Cardiac fibroblast (primary cell): ENCODE measurements at regions not wholly inside any gene's neighbourhood (a gene's known extent, or its start where the extent isn't known, plus 50 kb on each side); places are given as distances from the start of the nearest gene placed in this dataset.

Experiments used
- DNase-seq, 2 donors: peaks; one replicate each; pipeline versions ENCODE4 v3.0.0 to v3.0.0-alpha.2; 2010; ENCODE audit warnings: low read depth in 2 of 2
- H3K4me3 ChIP-seq, 2 donors: replicated peaks in 1 of 2; 1 replicate in 1 of 2; 2 replicates in 1 of 2; pipeline ENCODE4 v1.5.1; 2011; ENCODE audit warnings: low read depth in 2 of 2, low read length in 2 of 2, mild to moderate bottlenecking in 2 of 2, moderate library complexity in 1 of 2
- CTCF ChIP-seq: IDR thresholded peaks from one replicate; pipeline ENCODE4 v1.5.1; 2011; ENCODE audit warnings: low read depth, mild to moderate bottlenecking, low read length, inconsistent platforms

GRCh38 chr10:36441557-36441956 is 683.8 kb upstream of the ANKRD30A start:
- H3K4me3 ChIP-seq = no peak overlapping the region
- peak in 1 of 2 donors; percentile 76 for DNase-seq
- no peak for TF ChIP-seq CTCF

GRCh38 chr10:36440539-36440938 is 684.9 kb upstream of the ANKRD30A start:
- no peak for TF ChIP-seq CTCF
- H3K4me3 ChIP-seq = no peak overlapping the region
- DNase-seq = no peak

- H3K4me3 ChIP-seq = no peak overlapping the region
- TF ChIP-seq CTCF = no peak
- DNase-seq = no peak
Observed at GRCh38 chr10:36437367-36437766, 688.0 kb upstream of the ANKRD30A start.

GRCh38 chr10:36428507-36428906 is 696.9 kb upstream of the ANKRD30A start:
- no peak for TF ChIP-seq CTCF

GRCh38 chr10:36425131-36425797 is 700.1 kb upstream of the ANKRD30A start:
- no peak for TF ChIP-seq CTCF
- DNase-seq = no peak
- no peak overlapping the region for H3K4me3 ChIP-seq

More at GRCh38 chr10:36428507-36428906, 696.9 kb upstream of the ANKRD30A start:
- DNase-seq = no peak
- H3K4me3 ChIP-seq = no peak overlapping the region

GRCh38 chr10:36424502-36424901 is 700.9 kb upstream of the ANKRD30A start:
- H3K4me3 ChIP-seq = no peak overlapping the region
- no peak for DNase-seq
- no peak for TF ChIP-seq CTCF

GRCh38 chr10:36423821-36424248 is 701.6 kb upstream of the ANKRD30A start:
- no peak for TF ChIP-seq CTCF
- no peak overlapping the region for H3K4me3 ChIP-seq
- DNase-seq = no peak
